ENCODE measurements at regions not wholly inside any gene's neighbourhood (a gene's known extent, or its start where the extent isn't known, plus 50 kb on each side); places are given as distances from the start of the nearest gene placed in this dataset.
"Not testable (repeated sequence)": the region's sequence is repeated elsewhere in the genome, so short reads cannot be mapped to it uniquely, and the experiment has no call there.

DNA sequence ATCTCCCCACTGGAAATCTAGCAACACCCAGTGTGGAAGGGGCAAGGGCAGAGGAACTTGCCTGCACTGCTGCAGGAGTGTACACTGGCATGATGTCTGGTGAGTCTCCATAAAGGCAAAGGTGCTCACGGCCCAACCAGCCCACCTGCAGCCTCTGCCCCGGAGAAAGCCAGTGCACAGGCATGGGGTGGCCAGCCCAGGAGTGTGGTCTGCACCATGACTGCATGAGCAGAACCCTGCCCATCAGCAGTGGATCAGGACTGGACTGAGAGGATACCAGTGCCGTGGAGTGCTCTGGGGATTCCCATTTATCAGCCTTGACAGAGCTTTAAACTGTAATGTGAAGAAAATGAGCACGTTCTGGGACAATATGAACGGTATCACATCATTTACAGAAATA lies 342.6 kb upstream of the HS6ST1 start:
- DNase-seq (ENCODE audit: low read depth) = no peak

DNA sequence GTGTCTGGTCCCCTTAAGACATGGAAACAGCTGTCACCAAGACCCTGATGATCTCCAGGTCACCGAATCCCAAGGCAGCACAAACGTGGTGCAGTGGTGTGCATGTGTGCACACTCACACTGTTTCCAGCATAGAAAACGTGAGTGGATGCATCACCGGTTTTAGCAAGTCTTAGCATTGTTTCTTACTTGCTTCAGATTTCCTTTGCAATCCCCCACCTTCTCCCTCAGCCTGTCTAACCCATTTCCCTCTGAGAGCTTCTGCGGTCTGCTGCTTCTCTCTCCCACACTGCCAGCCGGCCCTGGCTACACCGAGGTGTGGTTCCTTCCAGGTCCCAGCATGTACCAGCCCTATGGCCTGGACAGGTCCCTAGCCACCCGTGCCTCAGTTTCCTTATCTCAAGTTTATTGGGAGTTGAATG lies 343.4 kb upstream of the HS6ST1 start:
- no peak for DNase-seq (ENCODE audit: low read depth)

DNA sequence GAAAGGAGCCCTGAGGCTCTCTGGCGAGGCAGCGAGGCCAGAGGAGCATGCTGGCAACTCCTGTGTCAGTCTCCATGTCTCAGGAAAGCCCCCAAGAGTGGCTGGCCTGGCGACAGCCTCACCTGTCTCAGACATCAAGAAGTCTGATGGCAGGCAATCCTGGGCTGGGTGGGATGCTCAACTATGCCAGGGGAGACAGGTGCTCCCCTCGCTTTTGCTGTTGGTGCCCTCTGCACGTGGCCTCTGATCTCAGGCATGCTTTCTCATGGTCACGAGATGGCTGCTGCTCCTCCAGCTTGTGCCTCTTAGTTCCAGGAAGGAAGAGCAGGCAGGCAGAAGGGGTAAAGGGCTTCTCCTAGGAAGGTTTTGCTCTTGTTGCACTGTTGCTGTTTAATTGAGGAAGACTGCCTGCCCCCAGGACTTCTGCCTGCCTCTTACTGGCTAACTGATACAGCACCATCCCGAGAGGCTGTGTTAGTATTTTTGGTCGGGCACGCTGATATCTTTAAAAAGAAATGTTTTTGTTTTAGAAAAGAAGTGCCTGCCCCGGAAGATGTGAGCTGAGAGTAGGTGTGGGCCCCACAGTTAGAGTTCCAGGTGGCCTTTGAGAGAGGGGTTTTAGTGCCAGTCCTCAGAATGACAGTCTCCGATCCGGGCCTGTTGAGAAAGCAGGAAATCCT lies 344.8 kb upstream of the HS6ST1 start:
- DNase-seq (ENCODE audit: low read depth) = no peak

DNA sequence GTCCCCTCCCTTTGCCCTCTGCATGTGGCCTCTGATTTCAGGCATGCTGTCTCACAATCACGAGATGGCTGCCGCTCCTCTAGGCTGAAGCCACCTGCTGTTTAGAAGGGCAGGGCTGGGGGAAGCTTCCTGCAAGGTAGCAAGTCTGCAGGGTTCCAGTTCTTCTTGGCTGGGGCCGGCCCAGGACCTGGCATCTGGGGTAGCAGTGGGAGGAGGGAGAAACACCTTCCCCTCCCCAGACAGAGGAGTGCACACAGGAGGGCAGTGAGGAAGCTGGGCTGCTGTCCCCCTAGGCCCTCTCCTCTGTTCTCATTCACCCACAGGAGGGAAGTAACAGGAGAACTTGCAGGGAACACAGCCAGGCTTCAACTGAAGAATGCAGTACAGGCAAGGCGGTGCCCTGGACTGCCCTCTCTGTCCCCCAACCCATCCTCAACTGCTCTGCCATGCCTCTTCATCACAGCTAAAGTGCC lies 345.9 kb upstream of the HS6ST1 start:
- no peak for DNase-seq (ENCODE audit: low read depth)

DNA sequence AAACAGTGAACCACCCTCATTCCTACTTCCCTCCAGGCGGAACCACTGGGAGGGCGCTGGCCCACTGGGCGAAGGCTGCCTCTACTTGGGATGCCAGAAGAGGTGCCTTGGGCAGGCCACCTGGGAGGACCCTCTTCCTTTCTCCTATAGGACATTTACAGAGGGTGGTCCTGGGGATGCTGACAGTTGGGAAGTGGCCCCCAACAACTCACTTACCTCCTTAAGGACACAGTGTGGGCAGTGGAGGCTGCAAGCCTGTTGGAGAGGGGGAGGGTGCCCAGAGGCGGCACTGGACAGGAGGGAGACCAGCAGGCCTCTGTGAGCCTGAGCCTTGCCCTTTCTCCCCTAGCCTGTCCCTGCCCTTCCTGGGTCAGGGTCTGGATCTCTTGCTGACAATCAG lies 346.4 kb upstream of the HS6ST1 start:
- DNase-seq (ENCODE audit: low read depth) = no peak

DNA sequence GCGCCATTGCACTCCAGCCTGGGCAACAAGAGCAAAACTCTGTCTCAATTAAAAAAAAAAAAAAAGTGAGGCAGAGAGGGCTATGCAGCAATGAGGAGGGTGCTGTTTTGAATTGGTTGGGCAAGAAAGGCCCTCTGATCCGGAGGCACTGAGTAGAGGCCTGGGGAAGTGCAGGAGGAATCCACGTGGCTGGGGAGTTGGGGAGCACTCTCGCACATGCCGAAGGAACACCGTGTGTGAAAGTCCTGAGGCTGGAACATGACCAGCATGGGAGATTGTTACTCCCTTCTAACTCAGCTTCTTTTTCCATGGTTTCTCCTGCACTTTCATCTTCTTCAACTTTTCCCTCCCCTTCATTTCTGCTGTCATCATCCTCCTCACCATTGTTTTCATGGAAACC lies 347.9 kb upstream of the HS6ST1 start:
- no peak for DNase-seq (ENCODE audit: low read depth)

DNA sequence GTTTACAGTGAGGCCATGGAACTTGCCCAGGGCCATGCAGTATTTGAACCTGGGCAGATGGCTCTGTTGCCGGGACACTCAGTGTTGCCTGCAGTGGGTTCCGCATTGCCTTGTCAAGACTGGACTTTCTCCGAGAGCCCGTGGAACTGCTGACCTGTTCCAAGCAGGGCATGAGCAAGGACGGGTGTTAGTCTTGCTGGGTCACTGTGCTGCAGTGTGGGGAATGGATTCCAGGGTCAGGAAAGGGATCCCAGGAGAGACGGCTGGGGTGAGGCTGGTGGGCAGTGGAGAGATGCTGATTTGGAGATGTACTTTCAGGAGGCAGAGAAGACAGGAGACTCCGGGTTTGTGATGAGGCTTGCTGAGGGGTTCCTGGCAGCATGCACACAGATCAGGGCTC lies 348.7 kb upstream of the HS6ST1 start:
- DNase-seq (ENCODE audit: low read depth) = no peak

DNA sequence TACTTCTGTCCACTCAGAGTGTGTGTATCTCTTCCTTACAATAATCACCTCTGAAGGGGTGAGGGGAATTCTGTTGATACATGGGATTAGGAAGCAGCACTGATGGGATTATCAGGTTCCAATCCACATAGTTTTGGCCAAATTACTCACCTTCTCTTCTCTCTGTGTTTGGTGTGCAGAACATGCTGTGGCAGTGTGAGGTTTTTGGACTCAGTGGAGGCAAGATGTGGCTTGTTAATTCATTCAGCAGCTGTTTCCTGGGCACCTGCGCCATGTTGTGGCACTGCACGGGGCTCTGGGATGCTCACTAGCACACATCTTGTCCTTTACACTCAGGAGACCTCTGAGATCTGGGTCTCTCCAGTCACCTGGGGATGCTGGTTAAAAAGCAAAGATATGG lies 350.3 kb upstream of the HS6ST1 start:
- DNase-seq (ENCODE audit: low read depth) = no peak

DNA sequence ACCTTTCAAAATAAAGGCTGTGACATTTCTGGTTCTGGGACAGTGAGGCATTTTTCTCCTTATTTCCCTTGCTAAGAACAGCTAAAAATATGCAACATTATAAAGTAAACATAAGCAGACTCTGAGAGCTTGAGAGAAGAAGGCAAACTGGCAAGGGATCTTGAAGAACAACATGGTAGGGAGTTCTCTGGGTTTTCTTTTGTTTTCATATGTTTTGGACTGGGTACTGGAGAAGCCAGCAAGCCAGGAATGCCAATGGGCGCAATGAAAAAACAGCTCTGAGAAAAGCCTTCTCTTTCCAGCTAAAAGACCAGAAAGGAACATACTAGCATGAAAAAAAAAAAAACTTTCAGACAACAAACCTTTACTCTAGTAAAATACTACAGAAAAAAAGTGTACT lies 351.4 kb upstream of the HS6ST1 start:
- DNase-seq (ENCODE audit: low read depth) = no peak

DNA sequence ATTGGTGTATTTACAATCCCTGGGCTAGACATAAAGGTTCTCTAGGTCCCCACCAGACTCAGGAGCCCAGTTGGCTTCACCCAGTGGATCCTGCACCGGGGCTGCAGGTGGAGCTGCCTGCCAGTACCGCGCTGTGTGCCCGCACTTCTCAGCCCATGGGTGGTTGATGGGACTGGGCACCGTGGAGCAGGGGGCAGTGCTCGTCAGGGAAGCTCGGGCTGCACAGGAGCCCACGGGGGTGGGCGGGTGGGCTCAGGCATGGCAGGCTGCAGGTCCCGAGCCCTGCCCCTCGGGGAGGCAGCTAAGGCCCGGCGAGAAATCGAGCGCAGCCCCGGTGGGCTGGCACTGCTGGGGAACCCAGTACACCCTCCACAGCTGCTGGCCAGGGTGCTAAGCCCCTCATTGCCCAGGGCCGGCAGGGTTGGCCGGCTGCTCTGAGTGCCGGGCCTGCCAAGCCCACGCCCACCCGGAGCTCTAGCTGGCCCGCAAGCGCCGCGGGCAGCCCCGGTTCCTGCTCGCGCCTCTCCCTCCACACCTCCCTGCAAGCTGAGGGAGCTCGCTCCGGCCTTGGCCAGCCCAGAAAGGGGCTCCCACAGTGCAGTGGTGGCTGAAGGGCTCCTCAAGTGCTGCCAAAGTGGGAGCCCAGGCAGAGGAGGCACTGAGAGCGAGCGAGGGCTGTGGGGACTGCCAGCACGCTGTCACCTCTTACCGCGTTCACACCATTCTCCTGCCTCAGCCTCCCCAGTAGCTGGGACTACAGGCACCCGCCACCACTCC lies 353.5 kb upstream of the HS6ST1 start:
- not testable (repeated sequence) for DNase-seq (ENCODE audit: low read depth)

DNA sequence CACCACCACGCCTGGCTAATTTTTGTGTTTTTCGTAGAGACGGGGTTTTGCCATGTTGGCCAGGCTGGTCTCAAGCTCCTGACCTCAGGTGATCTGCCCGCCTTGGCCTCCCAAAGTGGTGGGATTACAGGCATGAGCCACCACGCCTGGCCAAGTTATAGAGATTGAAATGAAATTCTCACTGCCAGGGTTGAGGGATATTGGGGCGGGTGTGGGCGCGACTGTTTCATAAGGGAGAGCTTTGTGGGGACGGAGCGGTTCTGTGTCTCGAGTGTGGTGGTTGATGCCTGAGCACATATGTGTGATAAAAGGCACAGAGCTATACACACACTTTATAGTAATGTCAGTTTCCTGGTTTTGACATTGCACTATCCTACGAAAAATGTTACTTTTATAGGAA lies 361.0 kb upstream of the HS6ST1 start:
- not testable (repeated sequence) for DNase-seq (ENCODE audit: low read depth)

DNA sequence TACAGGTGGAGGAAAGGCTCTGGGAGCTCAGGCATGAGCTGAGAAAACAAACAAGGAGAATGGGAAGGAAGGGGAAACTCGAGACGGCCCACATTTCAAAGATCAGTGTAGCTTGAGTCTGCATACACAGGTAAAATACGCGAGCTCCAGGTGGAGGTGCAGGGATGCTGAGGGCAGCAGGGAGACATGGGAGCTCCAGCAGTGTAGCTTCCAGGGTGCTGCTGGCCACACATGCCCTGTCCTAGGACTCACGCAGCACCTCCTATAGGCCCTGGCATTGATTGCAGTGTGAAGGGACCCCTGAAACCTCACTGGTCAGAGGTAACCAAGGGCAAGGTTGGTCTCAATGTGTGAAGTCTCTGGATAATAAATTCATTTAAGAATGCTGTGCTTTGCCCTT lies 362.8 kb upstream of the HS6ST1 start:
- DNase-seq (ENCODE audit: low read depth) = no peak

DNA sequence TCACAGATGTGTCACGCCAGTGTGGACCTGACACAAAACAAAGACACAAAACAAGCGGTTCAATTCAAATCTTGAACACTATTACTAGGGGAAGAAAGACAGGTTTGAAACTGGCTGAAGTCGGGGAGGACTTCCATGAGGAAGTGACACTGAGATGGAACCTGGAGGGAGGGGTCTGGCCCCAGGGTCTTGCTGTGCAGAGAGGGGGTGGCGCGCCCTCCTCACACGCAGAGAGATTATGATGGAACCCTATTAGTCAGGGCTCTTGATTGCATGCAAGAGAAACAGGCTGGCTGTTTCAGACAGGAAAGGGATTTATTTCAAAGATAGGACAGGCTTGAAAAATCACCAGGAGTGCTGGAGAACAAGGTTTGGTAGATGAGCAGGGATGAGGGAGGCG lies 363.6 kb upstream of the HS6ST1 start:
- DNase-seq (ENCODE audit: low read depth) = no peak

DNA sequence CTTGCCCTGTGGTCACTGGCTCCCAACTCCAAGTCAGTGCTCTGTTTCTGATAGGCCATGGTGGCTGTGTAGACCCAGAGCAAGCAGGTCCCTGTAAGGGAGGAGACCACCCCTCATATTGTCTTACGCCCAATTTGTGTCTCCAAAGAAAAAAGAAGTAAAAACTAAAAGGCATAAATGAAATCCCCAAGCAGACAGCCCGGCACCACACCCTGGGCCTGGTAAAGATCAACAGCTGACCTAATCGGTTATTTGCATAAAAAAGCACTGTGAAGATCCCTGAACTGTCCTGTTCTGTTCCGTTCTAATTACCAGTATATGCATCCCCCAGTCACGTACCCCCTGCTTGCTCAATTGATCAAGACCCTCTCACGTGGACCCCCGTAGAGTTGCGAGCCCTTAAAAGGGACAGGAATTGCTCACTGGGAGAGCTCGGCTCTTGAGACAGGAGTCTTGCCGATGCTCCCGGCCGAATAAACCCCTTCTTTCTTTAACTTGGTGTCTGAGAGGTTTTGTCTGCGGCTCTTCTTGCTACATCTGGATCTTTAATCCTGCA lies 364.1 kb upstream of the HS6ST1 start:
- no peak for DNase-seq (ENCODE audit: low read depth)

DNA sequence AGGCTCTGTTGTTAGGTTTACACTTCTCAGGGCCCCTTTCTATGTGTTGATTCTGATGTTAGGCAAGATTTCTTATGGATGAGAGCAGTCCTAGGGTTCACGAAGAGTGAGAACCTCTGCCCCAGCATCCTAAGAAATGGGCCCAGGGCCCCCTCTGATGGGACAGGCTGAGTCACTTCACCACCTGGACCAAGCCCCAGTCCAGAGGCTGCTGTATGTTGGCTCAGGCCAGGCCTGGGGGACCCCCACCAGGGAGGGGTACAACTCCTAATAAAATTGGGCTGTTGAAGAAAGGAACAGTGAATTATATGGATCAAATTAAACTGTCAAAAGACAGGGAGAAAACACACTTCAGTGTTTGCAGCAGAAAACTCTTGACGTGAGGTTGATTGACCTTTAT lies 365.9 kb upstream of the HS6ST1 start:
- DNase-seq (ENCODE audit: low read depth) = no peak

DNA sequence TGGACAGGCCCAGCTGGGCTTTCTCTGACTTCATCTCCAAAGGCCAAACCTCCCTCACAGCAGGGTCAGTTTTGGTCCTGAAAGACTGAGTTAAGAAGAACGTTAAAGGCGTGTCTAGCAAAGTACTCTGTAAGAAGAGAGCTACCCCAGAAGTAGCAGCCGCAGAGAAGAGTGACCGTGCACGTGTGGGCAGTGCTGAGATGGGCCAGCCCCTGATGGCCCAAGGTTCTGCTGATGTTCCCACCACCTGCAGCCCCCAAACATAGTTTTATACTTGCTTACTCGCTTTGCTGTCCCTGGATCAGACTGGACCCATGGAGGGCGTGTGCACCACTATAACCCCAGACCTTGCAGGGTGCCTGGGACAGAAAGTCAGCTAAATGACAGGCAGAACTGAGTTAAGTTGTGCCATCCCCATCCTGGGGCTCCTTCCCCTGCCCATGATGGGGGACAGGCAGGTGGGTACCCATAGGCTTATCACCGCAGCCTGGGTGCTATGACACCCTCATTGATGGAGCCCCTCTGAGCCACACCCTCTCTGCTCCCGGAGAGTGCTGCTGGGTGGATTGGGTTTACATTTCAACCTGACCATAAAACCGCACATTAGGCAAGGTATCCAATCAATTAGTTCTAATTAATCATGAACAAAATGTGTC lies 367.3 kb upstream of the HS6ST1 start:
- no peak for DNase-seq (ENCODE audit: low read depth)

DNA sequence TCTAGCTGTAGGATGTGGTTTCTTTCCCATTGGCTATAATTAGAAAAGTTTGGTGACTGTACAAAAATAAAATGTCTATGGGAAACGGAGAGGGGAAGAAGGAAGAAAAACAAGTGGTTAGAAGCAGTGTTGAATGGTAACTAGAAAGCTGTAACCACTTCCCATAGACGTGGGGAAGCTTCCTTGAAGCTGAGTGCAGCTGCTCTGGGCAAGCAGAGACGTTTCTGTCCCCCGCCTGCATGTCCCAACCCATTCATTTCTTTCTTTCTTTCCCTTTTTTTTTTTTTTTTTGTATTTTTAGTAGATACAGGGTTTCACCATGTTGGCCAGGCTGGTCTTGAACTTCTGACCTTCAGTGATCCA lies 367.8 kb upstream of the HS6ST1 start:
- no peak for DNase-seq (ENCODE audit: low read depth)

DNA sequence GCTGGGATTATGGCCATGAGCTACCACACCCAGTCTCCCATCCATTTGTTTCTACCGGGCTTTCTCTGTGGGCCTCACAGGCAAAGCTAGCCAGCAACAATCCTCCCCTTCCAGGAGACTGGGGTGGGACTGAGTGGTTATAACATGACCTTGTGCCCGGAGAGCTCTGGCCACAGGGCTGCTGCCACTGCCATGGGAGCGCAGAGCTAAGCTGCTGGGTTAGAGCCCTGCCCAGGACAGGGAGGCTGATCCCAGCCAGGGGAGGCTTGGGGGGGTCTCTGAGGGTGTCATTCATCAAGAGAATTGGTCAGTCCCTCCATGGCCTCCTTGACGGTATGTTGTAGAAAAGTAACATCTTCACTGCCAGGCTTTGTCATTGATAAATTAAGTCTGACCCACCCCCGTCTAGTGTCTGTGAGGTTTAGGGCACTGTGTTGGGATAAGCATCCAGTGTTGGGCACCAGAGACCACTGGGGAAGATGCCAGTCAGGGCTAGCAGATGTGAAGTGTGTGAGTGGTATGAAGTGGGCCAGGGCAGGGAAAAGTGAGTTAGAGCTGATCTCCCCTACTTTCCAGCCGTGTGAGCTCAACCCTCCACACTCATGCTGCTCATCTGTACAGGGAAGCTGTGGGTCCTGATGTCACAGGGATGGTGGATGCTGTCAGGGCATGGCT lies 368.4 kb upstream of the HS6ST1 start:
- no peak for DNase-seq (ENCODE audit: low read depth)

DNA sequence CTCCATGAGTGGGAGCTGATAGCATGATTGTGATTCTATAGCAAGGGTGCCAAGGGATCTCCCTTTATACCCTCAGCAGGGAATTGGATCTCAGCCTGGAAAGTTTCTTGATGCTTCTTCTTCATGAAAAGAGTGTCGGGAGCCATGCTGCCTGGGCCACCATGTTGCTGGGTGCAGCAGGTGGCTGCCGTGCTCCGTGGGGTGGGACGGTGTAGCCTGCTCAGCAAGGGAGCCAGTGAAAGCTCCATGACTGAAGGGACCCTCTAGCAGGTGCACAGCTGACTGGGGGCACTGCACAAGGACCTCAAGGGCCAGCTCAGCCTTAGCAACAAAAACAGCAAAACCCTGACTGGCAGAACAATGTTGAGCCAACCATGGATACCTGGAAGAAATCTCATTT lies 368.9 kb upstream of the HS6ST1 start:
- no peak for DNase-seq (ENCODE audit: low read depth)

DNA sequence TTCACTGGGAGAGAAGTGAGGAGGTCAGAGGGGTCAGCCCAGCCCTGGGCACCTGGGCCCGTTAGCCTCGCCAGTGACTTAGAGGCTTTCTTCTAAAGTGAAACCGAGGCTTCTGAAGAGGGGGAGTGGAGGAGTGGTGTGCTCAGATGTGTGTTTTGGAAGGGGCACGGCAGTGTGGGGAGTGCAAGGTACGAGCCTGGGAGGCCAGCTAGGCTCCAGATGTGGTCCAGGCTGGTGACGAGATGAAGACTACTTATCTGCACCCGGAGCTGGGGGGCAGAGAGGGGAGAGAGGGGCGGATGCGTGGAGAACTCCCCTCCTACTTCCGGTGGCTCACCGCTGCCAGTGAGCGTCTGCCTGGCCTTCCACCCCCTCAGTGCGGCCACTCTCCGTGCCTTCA lies 371.3 kb upstream of the HS6ST1 start:
- no peak for DNase-seq (ENCODE audit: low read depth)

DNA sequence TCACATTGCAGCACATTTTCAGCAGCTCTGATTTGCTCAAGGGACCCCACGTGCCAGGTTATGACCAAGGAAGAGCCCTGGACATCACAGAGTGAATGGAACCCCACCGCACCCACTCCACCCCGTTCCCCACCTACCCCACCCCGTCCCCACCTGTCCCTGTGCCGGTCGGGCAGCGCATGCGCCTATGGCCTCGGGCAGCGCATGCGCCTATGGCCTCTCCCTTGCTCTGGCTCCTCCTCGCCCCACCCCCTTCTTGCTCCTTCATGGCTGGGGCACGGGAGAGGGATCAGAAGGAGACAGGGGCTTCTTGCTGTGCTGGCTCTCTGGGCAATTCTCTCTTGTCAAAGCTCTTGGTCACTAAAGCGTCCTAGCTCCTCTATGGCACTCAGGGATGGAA lies 371.8 kb upstream of the HS6ST1 start:
- no peak for DNase-seq (ENCODE audit: low read depth)

DNA sequence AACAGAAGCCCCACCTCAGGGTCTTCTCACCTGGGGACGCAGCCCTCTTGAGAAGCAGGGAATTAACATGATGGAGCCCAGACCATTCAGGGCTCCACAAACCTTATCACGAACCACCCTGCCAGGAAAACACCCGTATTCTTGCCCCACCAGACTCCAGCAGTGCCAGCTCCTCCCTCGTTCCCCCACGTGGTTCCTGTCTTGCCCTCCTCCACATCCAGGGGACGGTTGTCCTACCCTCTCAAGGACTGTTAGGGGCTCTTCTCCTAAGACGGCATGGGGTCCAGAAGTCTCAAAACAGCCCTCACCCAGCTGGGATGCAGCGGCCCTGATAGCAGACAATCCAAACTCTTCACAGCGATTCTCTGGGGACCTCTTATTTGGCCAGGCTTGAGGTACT lies 372.2 kb upstream of the HS6ST1 start:
- DNase-seq (ENCODE audit: low read depth) = no peak
